ENCODE measurements at regions not wholly inside any gene's neighbourhood (a gene's known extent, or its start where the extent isn't known, plus 50 kb on each side); places are given as distances from the start of the nearest gene placed in this dataset.

DNA sequence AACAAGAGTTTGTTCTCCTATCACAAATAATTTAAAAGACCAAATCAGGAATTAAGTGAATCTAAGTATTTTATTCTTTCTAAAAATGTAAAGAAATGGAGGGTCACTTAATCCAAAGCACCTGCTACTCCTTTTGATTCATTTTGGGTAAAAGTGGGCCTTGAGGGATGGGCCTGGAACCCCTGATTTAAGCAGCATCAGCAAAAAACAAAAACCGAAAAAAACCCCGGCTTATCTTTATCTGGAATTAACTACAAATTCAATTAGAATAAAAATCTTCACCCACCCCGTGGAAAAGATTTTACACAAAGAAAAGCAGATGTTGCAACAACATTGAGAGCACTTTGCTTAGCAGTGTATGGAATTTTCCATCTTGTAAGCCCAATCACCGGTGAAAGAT is 1018.2 kb downstream of the MCTP2 start:
- Histone ChIP-seq H3K27me3 (ENCODE audit: insufficient read depth, insufficient read length) (no peaks in the 10 kb centered on the region), H3K4me1 (ENCODE audit: insufficient read depth, insufficient read length) (no peaks in the 10 kb centered on the region), H3K4me3 (ENCODE audit: insufficient read length, low read depth) (no peak overlapping the region), H3K9me3 (ENCODE audit: insufficient read depth, low read length) (peaks cover 7% of the 10 kb centered on the region; the same call in 1 of the 2 replicates), H3K9ac (ENCODE audit: insufficient read length, low read depth) (no peak overlapping the region), H3K36me3 (ENCODE audit: insufficient read depth, insufficient read length, low read length) (no peaks in the 10 kb centered on the region)
- no peak for DNase-seq (ENCODE audit: low read depth, low spot score)
- TF ChIP-seq YY1 (IDR thresholded peaks at IDR 0.05; ENCODE audit: insufficient read depth, insufficient read length) (no peak), ZNF274 (IDR thresholded peaks at IDR 0.05; ENCODE audit: low read depth, low read length) (no peak), SUZ12 (IDR thresholded peaks at IDR 0.05; ENCODE audit: extremely low read depth, insufficient read depth, insufficient read length) (no peak)

DNA sequence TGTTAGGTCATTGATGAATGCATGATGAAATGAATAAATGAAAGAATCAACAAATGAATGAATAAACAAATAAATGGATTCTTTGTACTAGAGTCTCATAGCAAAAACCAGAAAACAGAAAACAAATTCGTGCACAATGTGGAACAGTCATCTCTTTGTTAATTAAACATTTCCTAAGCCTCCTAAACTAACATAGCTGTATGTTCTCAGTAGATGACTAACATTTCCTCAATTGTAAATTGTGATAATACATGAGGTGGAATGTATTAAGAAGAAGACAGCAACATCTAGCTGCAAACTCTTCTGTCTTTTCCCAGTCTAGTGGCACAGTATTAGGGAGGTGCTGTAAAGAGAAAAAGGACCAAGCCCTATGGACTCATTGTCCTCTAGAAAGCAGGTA is 1021.0 kb downstream of the MCTP2 start:
- H3K9me3 ChIP-seq (ENCODE audit: insufficient read depth, low read length) = peaks cover 5% of the 10 kb centered on the region; the same call in 1 of the 2 replicates
- no peaks in the 10 kb centered on the region for H3K4me1 ChIP-seq (ENCODE audit: insufficient read depth, insufficient read length)
- no peaks in the 10 kb centered on the region for H3K27me3 ChIP-seq (ENCODE audit: insufficient read depth, insufficient read length)
- no peaks in the 10 kb centered on the region for H3K36me3 ChIP-seq (ENCODE audit: insufficient read depth, insufficient read length, low read length)
- DNase-seq (ENCODE audit: low read depth, low spot score) = no peak
- no peak overlapping the region for H3K4me3 ChIP-seq (ENCODE audit: insufficient read length, low read depth)
- TF ChIP-seq YY1 (IDR thresholded peaks at IDR 0.05; ENCODE audit: insufficient read depth, insufficient read length) = no peak
- TF ChIP-seq SUZ12 (IDR thresholded peaks at IDR 0.05; ENCODE audit: extremely low read depth, insufficient read depth, insufficient read length) = no peak
- TF ChIP-seq ZNF274 (IDR thresholded peaks at IDR 0.05; ENCODE audit: low read depth, low read length) = no peak
- H3K9ac ChIP-seq (ENCODE audit: insufficient read length, low read depth) = no peak overlapping the region

GRCh38 chr15:95254263-95254662 is 1022.9 kb downstream of the MCTP2 start:
- Histone ChIP-seq H3K4me3 (ENCODE audit: insufficient read length, low read depth) (no peak overlapping the region), H3K27me3 (ENCODE audit: insufficient read depth, insufficient read length) (no peaks in the 10 kb centered on the region), H3K4me1 (ENCODE audit: insufficient read depth, insufficient read length) (no peaks in the 10 kb centered on the region), H3K9ac (ENCODE audit: insufficient read length, low read depth) (no peak overlapping the region), H3K36me3 (ENCODE audit: insufficient read depth, insufficient read length, low read length) (no peaks in the 10 kb centered on the region), H3K9me3 (ENCODE audit: insufficient read depth, low read length) (no peaks in the 10 kb centered on the region)
- no peak for DNase-seq (ENCODE audit: low read depth, low spot score)
- TF ChIP-seq SUZ12 (IDR thresholded peaks at IDR 0.05; ENCODE audit: extremely low read depth, insufficient read depth, insufficient read length) (no peak), ZNF274 (IDR thresholded peaks at IDR 0.05; ENCODE audit: low read depth, low read length) (no peak), YY1 (IDR thresholded peaks at IDR 0.05; ENCODE audit: insufficient read depth, insufficient read length) (no peak)

- no peak overlapping the region for H3K9ac ChIP-seq (ENCODE audit: insufficient read length, low read depth)
- no peak for TF ChIP-seq ZNF274 (IDR thresholded peaks at IDR 0.05; ENCODE audit: low read depth, low read length)
- no peak for TF ChIP-seq SUZ12 (IDR thresholded peaks at IDR 0.05; ENCODE audit: extremely low read depth, insufficient read depth, insufficient read length)
- peaks cover 2% of the 10 kb centered on the region for H3K4me1 ChIP-seq (ENCODE audit: insufficient read depth, insufficient read length)
- H3K36me3 ChIP-seq (ENCODE audit: insufficient read depth, insufficient read length, low read length) = no peaks in the 10 kb centered on the region
- no peaks in the 10 kb centered on the region for H3K27me3 ChIP-seq (ENCODE audit: insufficient read depth, insufficient read length)
- DNase-seq (ENCODE audit: low read depth, low spot score) = peak; percentile 74
- no peaks in the 10 kb centered on the region for H3K9me3 ChIP-seq (ENCODE audit: insufficient read depth, low read length)
- no peak overlapping the region for H3K4me3 ChIP-seq (ENCODE audit: insufficient read length, low read depth)
These were observed 1028.2 kb downstream of the MCTP2 start for GRCh38 chr15:95259513-95259912.

DNA sequence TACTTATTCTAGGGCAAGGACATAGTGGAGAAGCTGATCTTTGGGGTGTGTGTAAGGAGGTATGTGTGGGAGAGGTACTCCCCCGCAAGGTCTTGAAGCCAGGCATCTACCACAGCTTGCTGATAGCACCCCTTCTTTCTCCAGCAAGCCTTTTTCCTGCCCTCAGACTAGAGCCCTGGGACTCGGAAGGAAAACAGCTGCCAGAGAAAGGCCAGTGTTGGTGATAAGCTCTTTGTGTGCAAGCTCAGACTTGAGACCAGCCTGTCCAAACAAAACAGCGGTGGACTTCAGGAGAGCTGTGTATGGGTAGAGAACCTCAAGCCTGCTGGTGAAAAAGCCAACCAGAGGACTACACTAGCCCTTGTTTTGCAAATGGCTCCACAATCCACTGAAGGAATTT is 1028.6 kb downstream of the MCTP2 start:
- H3K27me3 ChIP-seq (ENCODE audit: insufficient read depth, insufficient read length) = no peaks in the 10 kb centered on the region

GRCh38 chr15:95260856-95261255 is 1029.5 kb downstream of the MCTP2 start:
- H3K4me1 ChIP-seq (ENCODE audit: insufficient read depth, insufficient read length) = peaks cover 2% of the 10 kb centered on the region
- H3K36me3 ChIP-seq (ENCODE audit: insufficient read depth, insufficient read length, low read length) = no peaks in the 10 kb centered on the region
- DNase-seq (ENCODE audit: low read depth, low spot score) = no peak
- no peaks in the 10 kb centered on the region for H3K27me3 ChIP-seq (ENCODE audit: insufficient read depth, insufficient read length)
- H3K4me3 ChIP-seq (ENCODE audit: insufficient read length, low read depth) = no peak overlapping the region
- no peak overlapping the region for H3K9ac ChIP-seq (ENCODE audit: insufficient read length, low read depth)
- no peaks in the 10 kb centered on the region for H3K9me3 ChIP-seq (ENCODE audit: insufficient read depth, low read length)
- TF ChIP-seq YY1 (IDR thresholded peaks at IDR 0.05; ENCODE audit: insufficient read depth, insufficient read length) (no peak), ZNF274 (IDR thresholded peaks at IDR 0.05; ENCODE audit: low read depth, low read length) (no peak), SUZ12 (IDR thresholded peaks at IDR 0.05; ENCODE audit: extremely low read depth, insufficient read depth, insufficient read length) (no peak)

More for the DNA sequence above, 1028.6 kb downstream of the MCTP2 start:
- no peak for DNase-seq (ENCODE audit: low read depth, low spot score)
- H3K9me3 ChIP-seq (ENCODE audit: insufficient read depth, low read length) = no peaks in the 10 kb centered on the region
- no peak overlapping the region for H3K9ac ChIP-seq (ENCODE audit: insufficient read length, low read depth)
- peaks cover 2% of the 10 kb centered on the region for H3K4me1 ChIP-seq (ENCODE audit: insufficient read depth, insufficient read length)
- H3K4me3 ChIP-seq (ENCODE audit: insufficient read length, low read depth) = no peak overlapping the region
- TF ChIP-seq SUZ12 (IDR thresholded peaks at IDR 0.05; ENCODE audit: extremely low read depth, insufficient read depth, insufficient read length) (no peak), ZNF274 (IDR thresholded peaks at IDR 0.05; ENCODE audit: low read depth, low read length) (no peak), YY1 (IDR thresholded peaks at IDR 0.05; ENCODE audit: insufficient read depth, insufficient read length) (no peak)
- H3K36me3 ChIP-seq (ENCODE audit: insufficient read depth, insufficient read length, low read length) = no peaks in the 10 kb centered on the region

DNA sequence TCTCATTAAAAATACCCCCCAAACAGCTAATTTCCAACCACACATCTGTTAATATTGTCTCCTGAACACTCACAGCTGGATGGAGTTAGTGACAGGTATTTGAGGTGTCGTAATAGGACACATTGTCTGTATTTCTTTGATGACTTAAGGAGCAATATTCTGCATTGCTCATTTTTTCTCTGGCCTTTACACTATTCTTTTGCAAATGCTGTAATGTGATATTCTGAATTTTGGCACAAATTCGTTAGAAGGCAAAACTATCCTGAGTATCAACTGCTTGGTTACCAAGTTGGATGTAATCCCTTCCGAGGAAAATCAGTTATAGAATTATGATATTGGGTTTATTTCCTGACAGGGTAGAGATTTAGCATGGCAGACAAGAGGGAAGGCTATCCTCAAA is 1030.2 kb downstream of the MCTP2 start:
- Histone ChIP-seq H3K4me1 (ENCODE audit: insufficient read depth, insufficient read length) (peaks cover 2% of the 10 kb centered on the region), H3K9me3 (ENCODE audit: insufficient read depth, low read length) (no peaks in the 10 kb centered on the region), H3K36me3 (ENCODE audit: insufficient read depth, insufficient read length, low read length) (no peaks in the 10 kb centered on the region), H3K4me3 (ENCODE audit: insufficient read length, low read depth) (no peak overlapping the region), H3K9ac (ENCODE audit: insufficient read length, low read depth) (no peak overlapping the region), H3K27me3 (ENCODE audit: insufficient read depth, insufficient read length) (no peaks in the 10 kb centered on the region)
- DNase-seq (ENCODE audit: low read depth, low spot score) = no peak
- TF ChIP-seq SUZ12 (IDR thresholded peaks at IDR 0.05; ENCODE audit: extremely low read depth, insufficient read depth, insufficient read length) (no peak), ZNF274 (IDR thresholded peaks at IDR 0.05; ENCODE audit: low read depth, low read length) (no peak), YY1 (IDR thresholded peaks at IDR 0.05; ENCODE audit: insufficient read depth, insufficient read length) (no peak)
